H9 (cell line): ENCODE measurements at regions not wholly inside any gene's neighbourhood (a gene's known extent, or its start where the extent isn't known, plus 50 kb on each side); places are given as distances from the start of the nearest gene placed in this dataset.

ENCODE experiments used
- DNase-seq: peaks from one replicate; pipeline ENCODE4 v3.0.0-alpha.2; 2017
- H2AFZ ChIP-seq: one replicate; pipeline ENCODE4 v1.6.1; 2013; ENCODE audit warnings: mild to moderate bottlenecking, low read length, control low read depth, moderate library complexity
- H2AK5ac ChIP-seq: 2 replicates; pipeline ENCODE4 v1.6.1; 2013; ENCODE audit warnings: low read length, control low read depth, mixed read lengths; ENCODE audit not compliant: insufficient read length
- H2BK120ac ChIP-seq: one replicate; pipeline ENCODE4 v1.6.1; 2013; ENCODE audit warnings: low read depth, mild to moderate bottlenecking, low read length, control low read depth, inconsistent platforms; ENCODE audit not compliant: poor library complexity, severe bottlenecking
- H2BK12ac ChIP-seq: 2 replicates; pipeline ENCODE4 v1.6.1; 2013; ENCODE audit warnings: low read length, control low read depth, mixed read lengths, low read depth; ENCODE audit not compliant: insufficient read length
- H2BK15ac ChIP-seq: 2 replicates; pipeline ENCODE4 v1.6.1; 2013; ENCODE audit warnings: low read depth, low read length, control low read depth
- H2BK20ac ChIP-seq: one replicate; pipeline ENCODE4 v1.6.1; 2013; ENCODE audit warnings: low read depth, mild to moderate bottlenecking, low read length, control low read depth, inconsistent platforms; ENCODE audit not compliant: poor library complexity, severe bottlenecking
- H2BK5ac ChIP-seq: 2 replicates; pipeline ENCODE4 v1.6.1; 2013; ENCODE audit warnings: low read length, control low read depth, mixed read lengths; ENCODE audit not compliant: insufficient read length
- H3K14ac ChIP-seq: 2 replicates; pipeline ENCODE4 v1.6.1; 2013; ENCODE audit warnings: low read length, control low read depth; ENCODE audit not compliant: insufficient read depth
- H3K18ac ChIP-seq: 2 replicates; pipeline ENCODE4 v1.6.1; 2013; ENCODE audit warnings: low read depth, mild to moderate bottlenecking, mixed read lengths, low read length, control low read depth; ENCODE audit not compliant: insufficient read length
- H3K23ac ChIP-seq: 2 replicates; pipeline ENCODE4 v1.6.1; 2013; ENCODE audit warnings: low read length, control low read depth, mixed read lengths, low read depth; ENCODE audit not compliant: insufficient read length
- H3K23me2 ChIP-seq: 2 replicates; pipeline ENCODE4 v1.6.1; 2013; ENCODE audit warnings: low read depth, mild to moderate bottlenecking, mixed read lengths, low read length, control low read depth; ENCODE audit not compliant: insufficient read length, poor library complexity, severe bottlenecking
- H3K27ac ChIP-seq: 2 replicates; pipeline ENCODE4 v1.5.1; 2013; ENCODE audit warnings: low read length, control low read depth, mixed read lengths, low read depth; ENCODE audit not compliant: insufficient read length
- H3K27me3 ChIP-seq: 2 replicates; pipeline ENCODE4 v1.6.1; 2013; ENCODE audit warnings: low read length, control low read depth, inconsistent platforms; ENCODE audit not compliant: insufficient read depth
- H3K4ac ChIP-seq: 2 replicates; pipeline ENCODE4 v1.6.1; 2013; ENCODE audit warnings: low read depth, mild to moderate bottlenecking, control low read depth, inconsistent platforms, low read length, moderate library complexity
- H3K4me1 ChIP-seq: 2 replicates; pipeline ENCODE4 v1.6.1; 2013; ENCODE audit warnings: low read length, control low read depth, inconsistent platforms; ENCODE audit not compliant: insufficient read depth
- H3K4me2 ChIP-seq: 2 replicates; pipeline ENCODE4 v1.6.1; 2013; ENCODE audit warnings: low read length, control low read depth, mixed read lengths; ENCODE audit not compliant: insufficient read length, insufficient read depth
- H3K56ac ChIP-seq: 2 replicates; pipeline ENCODE4 v1.6.1; 2013; ENCODE audit warnings: low read depth, mild to moderate bottlenecking, mixed read lengths, low read length, control low read depth; ENCODE audit not compliant: insufficient read length
- H3K79me1 ChIP-seq: 2 replicates; pipeline ENCODE4 v1.6.1; 2013; ENCODE audit warnings: low read depth, mild to moderate bottlenecking, moderate library complexity, low read length, control low read depth, inconsistent platforms; ENCODE audit not compliant: insufficient read depth, poor library complexity, severe bottlenecking
- H3K79me2 ChIP-seq: 2 replicates; pipeline ENCODE4 v1.6.1; 2013; ENCODE audit warnings: low read length, control low read depth, inconsistent platforms; ENCODE audit not compliant: insufficient read depth
- H3K9ac ChIP-seq: 2 replicates; pipeline ENCODE4 v1.6.1; 2013; ENCODE audit warnings: low read length, control low read depth, mixed read lengths; ENCODE audit not compliant: insufficient read length; ENCODE audit errors: extremely low read depth
- H3K9me3 ChIP-seq: one replicate; pipeline ENCODE4 v1.6.1; 2013; ENCODE audit warnings: low read depth, low read length, inconsistent platforms; ENCODE audit not compliant: control insufficient read depth
- H3T11ph ChIP-seq: one replicate; pipeline ENCODE4 v1.6.1; 2013; ENCODE audit warnings: mild to moderate bottlenecking, low read length, control low read depth, inconsistent platforms
- H4K20me1 ChIP-seq: one replicate; pipeline ENCODE4 v1.6.1; 2013; ENCODE audit not compliant: control insufficient read depth, insufficient read length, insufficient read depth
- H4K5ac ChIP-seq: 2 replicates; pipeline ENCODE4 v1.6.1; 2013; ENCODE audit warnings: low read depth, mild to moderate bottlenecking, mixed read lengths, low read length, control low read depth; ENCODE audit not compliant: insufficient read length
- H4K8ac ChIP-seq: replicated peaks from 2 replicates; pipeline ENCODE4 v1.6.1; 2013; ENCODE audit warnings: low read length, control low read depth, mixed read lengths, low read depth; ENCODE audit not compliant: insufficient read length
- H4K91ac ChIP-seq: 2 replicates; pipeline ENCODE4 v1.6.1; 2013; ENCODE audit warnings: low read depth, mild to moderate bottlenecking, moderate library complexity, mixed read lengths, low read length, control low read depth; ENCODE audit not compliant: insufficient read length
- H3K27ac Mint-ChIP-seq, 3 experiments: 2 replicates in 2 of 3; 3 replicates in 1 of 3; pipeline ENCODE4 v1.8.0; 2020 to 2021; ENCODE audit warnings: mixed read lengths in 3 of 3, mild to moderate bottlenecking in 1 of 3, moderate library complexity in 1 of 3
- H3K27me3 Mint-ChIP-seq: 2 replicates; pipeline ENCODE4 v1.8.0; 2021; ENCODE audit warnings: low read depth, mild to moderate bottlenecking, moderate library complexity, mixed read lengths
- H3K36me3 Mint-ChIP-seq, 3 experiments: 2 replicates in 2 of 3; 3 replicates in 1 of 3; pipeline ENCODE4 v1.8.0; 2020 to 2021; ENCODE audit warnings: low read depth in 3 of 3, mixed read lengths in 3 of 3; ENCODE audit not compliant: insufficient read depth in 1 of 3
- H3K4me1 Mint-ChIP-seq, 2 experiments: 2 replicates each; pipeline ENCODE4 v1.8.0; 2020; ENCODE audit warnings: mixed read lengths in 2 of 2
- H3K4me3 Mint-ChIP-seq, 2 experiments: 2 replicates in 1 of 2; 3 replicates in 1 of 2; pipeline ENCODE4 v1.8.0; 2020 to 2021; ENCODE audit warnings: mild to moderate bottlenecking in 2 of 2, mixed read lengths in 2 of 2, moderate library complexity in 1 of 2
- H3K9me3 Mint-ChIP-seq, 2 experiments: 2 replicates in 1 of 2; 3 replicates in 1 of 2; pipeline ENCODE4 v1.8.0; 2020; ENCODE audit warnings: mild to moderate bottlenecking in 2 of 2, mixed read lengths in 2 of 2, moderate library complexity in 1 of 2
- CTCF ChIP-seq: fragments of 200-600 bp; sonication (generic); conservative IDR thresholded peaks from 3 replicates; pipeline ENCODE4 v1.8.0; 2021; ENCODE audit warnings: antibody characterized with exemption, mild to moderate bottlenecking
- WGBS: extraction: QIAGEN DNeasy Blood & Tissue Kit; methylation state at CpG from one replicate; pipeline ENCODE4 v1.1.7; 2013; ENCODE audit warnings: missing lambda C conversion rate, low lambda C conversion rate, mixed read lengths; ENCODE audit not compliant: insufficient read length; ENCODE audit errors: extremely low coverage; 5-methylcytosine and 5-hydroxymethylcytosine counted together

- H3K4me3 Mint-ChIP-seq: no peak overlapping the region
- no peaks in the 10 kb centered on the region for H3K79me2 ChIP-seq
- H3K79me1 ChIP-seq: no peaks in the 10 kb centered on the region
- no peaks in the 10 kb centered on the region for H3K23me2 ChIP-seq
- no peak overlapping the region for H3K9ac ChIP-seq
- H3K36me3 Mint-ChIP-seq: no peaks in the 10 kb centered on the region
- H3K27me3 Mint-ChIP-seq: no peaks in the 10 kb centered on the region
- H2BK20ac ChIP-seq: no peak overlapping the region
- no peak overlapping the region for H4K91ac ChIP-seq
- no peaks in the 10 kb centered on the region for H3K4me1 ChIP-seq
- no peak overlapping the region for H3K4me2 ChIP-seq
- no peak overlapping the region for H3T11ph ChIP-seq
- no peak overlapping the region for H2BK12ac ChIP-seq
- no peak for DNase-seq
- H3K18ac ChIP-seq: no peak overlapping the region
- H4K20me1 ChIP-seq: no peaks in the 10 kb centered on the region
- H3K27me3 ChIP-seq: no peaks in the 10 kb centered on the region
- WGBS: no CpG with 5 or more reads among the region's 2 CpGs
- no peak overlapping the region for H3K23ac ChIP-seq
- no peak for TF ChIP-seq CTCF
- no peaks in the 10 kb centered on the region for H3K9me3 ChIP-seq
- no peak overlapping the region for H4K5ac ChIP-seq
- H2AFZ ChIP-seq: no peak overlapping the region
- H3K14ac ChIP-seq: no peak overlapping the region
- H3K56ac ChIP-seq: no peak overlapping the region
- H3K9me3 Mint-ChIP-seq: no peaks in the 10 kb centered on the region
- H2BK5ac ChIP-seq: no peak overlapping the region
- no peak overlapping the region for H3K4ac ChIP-seq
- no peak overlapping the region for H2BK15ac ChIP-seq
- H3K4me1 Mint-ChIP-seq: peaks cover 7 to 10% of the 10 kb centered on the region in 2 experiments
- H3K27ac ChIP-seq: no peak overlapping the region
- no peak overlapping the region for H2BK120ac ChIP-seq
- no peak overlapping the region for H2AK5ac ChIP-seq
- H3K27ac Mint-ChIP-seq: peak overlapping the region in 1 of 3 experiments; percentile 16; a peak in 1 of 7 replicates
- no peak overlapping the region for H4K8ac ChIP-seq
These were observed 504.8 kb upstream of the SETBP1 start for GRCh38 chr18:44175891-44176290.
